DMS153 treated with DMSO at 0.1 percent for 48 hours (cell line): ENCODE measurements at regions not wholly inside any gene's neighbourhood (a gene's known extent, or its start where the extent isn't known, plus 50 kb on each side); places are given as distances from the start of the nearest gene placed in this dataset.

Source experiments
- DNase-seq: peaks from one replicate; lab custom pipeline; 2025; ENCODE audit not compliant: unreplicated experiment; lab: John Stamatoyannopoulos, UW

DNA sequence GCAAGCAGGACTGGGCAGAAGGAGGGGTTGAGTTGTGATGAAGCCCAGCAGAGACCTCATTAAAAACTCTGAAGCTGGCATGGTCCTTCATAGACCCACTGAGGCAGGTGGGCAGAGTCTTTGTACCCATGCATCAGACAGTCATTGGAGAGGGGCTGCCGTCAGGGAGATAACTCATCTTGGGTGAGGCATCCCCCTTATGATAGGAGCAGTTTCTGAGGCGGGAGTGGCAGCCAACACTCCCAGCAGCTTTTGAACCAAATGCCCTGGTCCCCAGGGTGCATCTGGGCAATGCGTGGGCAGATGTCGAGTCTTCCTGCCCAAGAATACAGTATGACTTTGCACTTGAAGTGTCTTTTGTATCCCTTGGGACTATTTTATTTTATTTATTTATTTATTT is 68.1 kb downstream of the HTR5A start:
- DNase-seq: no peak

DNA sequence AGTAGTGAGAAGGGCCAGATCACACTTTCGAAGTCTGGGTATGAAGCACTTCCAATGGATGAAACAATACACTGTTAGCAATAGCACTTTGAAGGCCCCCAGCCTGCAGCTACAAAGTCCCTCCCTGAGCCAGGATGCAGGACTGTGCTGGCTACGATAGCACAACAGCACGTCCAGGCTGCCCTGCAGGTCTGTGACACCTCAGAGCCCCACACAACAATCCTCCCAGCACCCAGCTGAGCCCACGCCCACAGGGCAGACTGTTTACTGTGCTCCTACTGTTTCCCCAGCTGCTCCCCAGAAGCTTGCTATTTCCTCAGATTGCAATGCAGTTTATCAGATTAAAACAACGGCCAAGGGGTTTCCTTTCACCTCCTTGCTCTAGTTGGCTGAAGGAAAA is 71.4 kb downstream of the HTR5A start:
- DNase-seq: no peak

DNA sequence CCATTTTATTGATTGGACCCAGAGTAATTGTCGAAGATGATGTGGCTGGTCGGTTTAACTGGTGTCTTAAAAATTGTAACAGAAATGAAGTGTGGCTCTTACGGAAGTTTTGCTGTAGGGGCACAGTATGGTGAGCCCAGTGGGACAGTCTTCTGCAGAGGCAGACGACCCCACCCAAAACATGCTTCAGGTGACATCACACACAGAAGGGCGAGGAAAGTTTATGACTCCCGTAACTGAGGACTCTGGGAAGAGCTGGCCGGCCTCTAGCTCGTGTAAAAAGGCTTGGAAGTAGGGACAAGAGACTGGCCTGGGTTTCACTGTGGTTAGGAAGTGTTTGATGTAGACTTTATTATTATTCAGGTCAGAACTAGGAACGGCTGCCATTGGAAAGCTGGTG is 73.3 kb downstream of the HTR5A start:
- no peak for DNase-seq

DNA sequence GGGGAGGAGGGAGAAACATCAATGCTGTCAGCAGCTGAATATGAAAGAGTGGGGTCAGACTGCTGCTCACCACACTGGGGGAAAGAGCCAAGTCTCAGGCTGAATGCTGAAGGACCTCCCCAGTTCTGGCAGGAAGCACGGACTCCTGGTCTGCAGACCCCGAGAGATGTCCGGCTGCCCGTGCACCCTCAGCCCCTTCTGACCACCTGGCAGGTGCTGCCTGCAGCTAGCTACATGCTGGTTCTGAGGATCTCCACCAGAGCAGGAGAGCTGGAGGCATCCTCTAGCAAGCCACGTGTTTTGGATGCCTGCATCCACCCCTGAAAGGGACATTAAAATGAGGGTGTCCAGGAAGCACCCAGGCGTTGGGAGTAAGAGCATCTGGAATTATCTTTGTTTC is 74.2 kb downstream of the HTR5A start:
- no peak for DNase-seq

DNA sequence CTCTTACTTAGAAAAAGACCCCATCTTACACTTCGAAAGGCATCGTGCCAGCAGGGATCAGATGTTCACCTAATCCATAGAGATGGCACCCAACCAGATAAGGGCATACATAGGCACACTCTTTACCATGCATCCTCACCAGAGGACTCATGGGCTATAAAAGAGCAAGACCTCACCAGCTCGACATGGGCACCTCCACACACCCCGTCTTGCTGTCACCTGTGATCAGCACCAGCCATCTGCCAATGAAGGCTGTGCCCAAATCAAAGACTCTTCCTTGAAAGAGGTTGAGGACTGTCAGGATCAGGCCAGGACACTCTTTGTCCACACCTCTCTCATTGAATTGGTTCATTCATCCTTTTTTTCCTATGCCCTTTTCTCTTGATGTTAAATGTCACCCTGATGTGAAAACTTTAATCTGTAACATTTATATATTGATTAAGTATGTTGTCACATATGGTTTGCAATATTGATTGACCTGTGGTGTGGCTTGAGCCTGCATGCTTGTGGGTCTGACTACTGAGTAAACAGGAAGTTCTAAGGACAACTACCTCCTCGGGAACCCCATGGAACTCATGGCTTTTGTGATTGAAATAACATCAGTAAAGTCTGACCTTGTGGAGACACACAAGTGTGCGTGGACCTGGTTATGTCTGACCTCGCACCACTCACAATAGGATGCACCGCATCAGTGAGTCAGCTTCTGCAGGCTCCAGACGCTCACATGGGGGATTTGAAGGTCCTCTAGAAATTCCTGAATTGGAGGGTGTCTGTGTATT is 75.5 kb downstream of the HTR5A start:
- DNase-seq: no peak

DNA sequence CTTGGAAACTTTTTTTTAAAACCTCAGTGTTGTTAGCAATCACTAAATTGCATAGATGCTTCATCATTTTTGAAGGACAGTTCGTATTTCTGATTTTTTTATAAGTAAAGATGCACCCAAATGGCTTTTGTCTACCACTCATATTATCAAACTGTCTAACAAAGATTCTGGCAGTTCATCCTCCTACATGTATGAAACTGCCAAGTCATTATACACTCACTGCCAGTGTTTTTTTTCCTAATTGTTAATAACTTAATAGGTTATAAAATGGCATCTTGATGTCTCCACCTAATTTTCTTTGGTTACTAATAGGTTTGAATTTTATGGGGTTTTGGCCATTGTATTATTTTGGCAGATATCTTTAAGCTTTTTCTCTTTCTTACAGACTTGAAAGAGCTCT is 77.0 kb downstream of the HTR5A start:
- DNase-seq: no peak

DNA sequence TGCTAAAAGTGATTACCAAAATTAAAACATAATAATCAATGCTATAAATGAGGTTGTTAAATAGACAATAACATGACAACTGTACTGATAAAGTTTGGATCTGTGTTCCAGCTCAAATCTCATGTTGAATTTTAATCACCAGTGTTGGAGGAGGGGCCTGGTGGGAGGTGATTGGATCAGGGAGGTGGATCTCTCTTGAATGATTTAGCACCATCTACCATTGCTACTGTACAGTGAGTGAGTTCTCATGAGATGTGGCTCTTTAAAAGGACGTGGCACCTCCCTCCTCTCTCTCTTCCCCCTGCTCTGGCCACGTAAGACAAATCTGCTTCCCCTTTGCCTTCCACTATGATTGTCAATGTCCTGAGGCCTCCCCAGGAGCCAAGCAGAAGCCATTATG is 77.5 kb downstream of the HTR5A start:
- DNase-seq: no peak

DNA sequence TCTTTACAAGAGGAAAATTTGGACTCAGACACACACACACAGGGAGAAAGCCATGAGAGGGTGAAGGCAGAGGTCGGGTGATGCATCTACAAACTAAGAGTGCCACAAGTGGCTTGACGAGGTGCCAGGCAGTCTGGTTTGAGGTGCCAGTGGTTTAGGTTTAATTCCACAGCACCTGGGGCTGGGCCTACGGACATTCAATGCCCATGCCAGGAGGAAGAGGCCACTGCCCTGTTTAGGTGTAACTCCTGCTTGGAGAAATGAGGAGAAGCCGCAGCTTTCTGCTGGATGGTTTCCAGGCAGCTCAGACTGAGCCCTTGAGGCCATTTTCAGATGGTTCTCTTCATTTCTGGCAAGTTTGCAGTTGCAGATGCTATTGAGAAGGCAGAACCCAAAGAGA is 83.6 kb downstream of the HTR5A start:
- no peak for DNase-seq

DNA sequence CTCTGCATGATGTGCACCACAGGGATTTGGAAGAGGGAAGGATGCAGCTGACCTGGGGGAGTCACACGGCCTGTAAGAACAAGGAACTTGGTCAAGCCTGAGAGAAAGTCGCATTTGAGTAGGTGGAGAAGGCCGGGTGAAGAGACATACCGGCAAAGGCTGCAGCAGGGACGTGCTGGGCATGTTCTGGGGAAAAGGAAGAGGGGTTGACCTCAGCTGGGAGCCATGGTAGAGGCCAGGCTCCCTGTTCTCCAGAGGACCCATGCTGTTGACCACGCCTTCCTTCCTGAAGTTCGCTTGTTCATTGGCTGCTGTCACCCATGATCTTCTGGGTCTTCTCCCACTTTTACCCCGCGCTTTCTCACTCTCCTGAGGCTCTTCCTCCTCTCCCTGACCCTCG is 84.5 kb downstream of the HTR5A start:
- no peak for DNase-seq

DNA sequence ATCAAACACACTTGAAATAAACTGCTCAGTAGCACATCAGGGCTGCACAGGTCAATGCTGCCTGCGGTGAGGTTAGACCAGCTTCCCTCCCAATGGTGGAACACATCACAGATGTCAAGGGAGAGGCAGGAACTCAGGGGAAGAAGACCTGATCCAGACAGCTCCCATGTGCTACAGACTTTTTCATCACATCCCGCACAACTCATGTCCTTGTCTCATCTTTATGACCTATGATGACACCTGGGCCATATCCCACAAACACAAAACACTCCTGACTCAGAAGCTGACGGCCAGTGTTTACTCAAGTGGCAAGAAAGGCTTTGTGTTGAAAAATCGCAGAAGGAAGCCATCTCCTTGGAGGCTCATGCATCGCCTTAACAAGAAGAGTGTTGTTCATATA is 91.6 kb downstream of the HTR5A start:
- DNase-seq: no peak

DNA sequence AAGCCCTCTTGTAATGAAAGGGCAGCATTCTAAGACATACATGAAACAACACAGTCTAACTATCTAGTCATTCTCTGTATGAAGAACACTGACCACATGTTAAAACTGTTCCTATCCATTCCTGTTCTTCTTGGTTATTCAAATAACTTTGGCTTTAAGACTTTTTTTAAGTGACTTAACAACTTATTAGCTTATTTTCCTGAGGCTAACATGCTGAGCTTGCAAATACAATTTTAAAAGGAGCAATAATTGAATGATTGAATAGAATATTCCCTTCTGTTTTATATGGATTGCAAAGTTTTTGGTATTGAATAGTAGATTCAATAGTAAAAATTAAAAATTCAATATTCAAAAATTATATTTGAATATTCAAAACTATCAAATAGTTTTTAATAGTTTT is 92.3 kb downstream of the HTR5A start:
- no peak for DNase-seq

DNA sequence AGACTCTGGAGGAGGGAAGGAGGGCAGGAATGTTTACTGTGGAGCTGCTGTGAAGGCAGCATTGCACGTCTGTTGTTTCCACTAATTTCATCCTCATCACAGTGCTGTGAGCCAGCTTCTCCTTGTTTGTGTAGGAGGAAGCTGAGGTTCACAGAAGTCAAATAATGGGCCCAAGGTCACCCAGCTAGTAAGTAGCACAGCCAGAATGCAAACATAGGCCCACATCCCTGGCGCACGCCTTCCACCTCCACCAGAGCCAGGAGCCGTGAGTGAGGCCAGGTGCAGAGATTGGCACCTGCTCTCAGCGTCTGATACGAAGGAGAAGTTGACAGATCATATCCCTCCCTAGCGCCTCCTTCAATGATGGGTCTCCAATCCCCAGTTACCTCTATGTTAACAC is 93.6 kb downstream of the HTR5A start:
- DNase-seq: no peak

DNA sequence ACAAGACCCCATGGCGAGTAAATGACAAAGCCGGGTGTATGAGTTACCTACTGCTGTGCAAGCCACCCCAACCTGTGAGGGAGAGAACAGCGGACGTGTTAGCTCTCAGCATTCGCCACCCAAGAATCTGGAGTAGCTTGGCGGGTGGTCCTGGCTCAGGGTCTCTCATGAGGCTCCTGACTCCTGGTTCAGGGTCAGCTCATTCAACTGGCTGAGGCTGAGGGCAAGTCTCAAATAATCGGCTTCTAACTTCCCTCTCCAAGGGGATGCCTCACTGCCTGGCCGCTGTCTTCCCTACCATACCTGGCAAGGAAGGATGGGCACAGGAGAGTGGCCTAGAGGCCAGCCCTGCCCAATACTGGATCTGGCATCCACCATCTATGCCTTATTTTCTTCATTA is 94.2 kb downstream of the HTR5A start:
- DNase-seq: no peak

DNA sequence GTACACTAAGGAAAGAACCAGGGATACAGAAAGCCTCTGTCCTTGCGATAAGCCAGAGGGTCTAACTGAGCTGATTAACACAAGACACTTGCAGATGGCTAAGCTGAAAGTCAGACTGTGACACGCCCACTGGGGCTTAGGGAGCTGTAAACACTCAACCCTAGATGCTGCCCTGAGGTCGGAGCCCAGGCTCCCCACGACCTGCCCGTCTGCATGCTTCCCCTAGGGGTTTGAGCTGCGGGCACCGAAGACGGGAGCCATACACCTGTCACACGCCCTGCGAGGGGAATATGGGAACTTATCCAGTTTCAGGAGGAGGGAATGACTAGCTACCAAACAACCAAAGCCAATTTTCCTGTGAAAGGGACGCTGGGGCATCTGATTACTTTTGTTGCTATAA is 96.0 kb downstream of the HTR5A start:
- DNase-seq: no peak

DNA sequence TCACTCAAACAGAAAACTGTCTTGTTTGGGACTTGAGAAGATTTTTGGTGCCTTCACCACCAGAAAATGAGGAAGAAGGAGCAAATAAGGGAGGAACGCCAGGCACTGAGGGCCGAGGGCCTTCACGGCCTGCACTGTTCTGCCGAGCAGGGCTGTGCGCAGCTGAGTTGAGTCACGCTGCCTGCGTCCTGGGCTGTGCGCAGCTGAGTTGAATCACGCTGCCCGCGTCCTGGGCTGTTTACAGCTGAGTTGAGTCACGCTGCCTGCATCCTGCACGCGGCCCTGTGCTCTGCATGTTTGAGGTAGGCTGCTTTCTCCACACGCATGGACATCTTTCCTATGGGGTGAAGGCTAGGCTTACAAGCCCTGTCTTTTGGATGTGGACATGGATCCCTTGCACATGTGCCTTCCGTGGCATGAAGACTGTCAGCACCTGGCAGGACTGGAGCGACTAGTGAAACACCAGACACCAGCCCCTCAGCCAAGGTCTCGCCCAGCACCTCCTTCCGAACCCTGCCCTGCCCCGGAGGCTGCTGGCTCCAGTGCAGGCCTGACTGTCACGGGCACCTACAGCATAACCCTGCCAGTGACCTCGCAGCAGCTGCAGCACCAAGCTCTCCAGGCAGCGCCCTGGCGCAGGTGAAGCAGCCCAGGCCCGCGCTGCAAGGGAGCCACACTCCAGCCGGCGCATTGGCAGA is 96.7 kb downstream of the HTR5A start:
- DNase-seq: no peak

DNA sequence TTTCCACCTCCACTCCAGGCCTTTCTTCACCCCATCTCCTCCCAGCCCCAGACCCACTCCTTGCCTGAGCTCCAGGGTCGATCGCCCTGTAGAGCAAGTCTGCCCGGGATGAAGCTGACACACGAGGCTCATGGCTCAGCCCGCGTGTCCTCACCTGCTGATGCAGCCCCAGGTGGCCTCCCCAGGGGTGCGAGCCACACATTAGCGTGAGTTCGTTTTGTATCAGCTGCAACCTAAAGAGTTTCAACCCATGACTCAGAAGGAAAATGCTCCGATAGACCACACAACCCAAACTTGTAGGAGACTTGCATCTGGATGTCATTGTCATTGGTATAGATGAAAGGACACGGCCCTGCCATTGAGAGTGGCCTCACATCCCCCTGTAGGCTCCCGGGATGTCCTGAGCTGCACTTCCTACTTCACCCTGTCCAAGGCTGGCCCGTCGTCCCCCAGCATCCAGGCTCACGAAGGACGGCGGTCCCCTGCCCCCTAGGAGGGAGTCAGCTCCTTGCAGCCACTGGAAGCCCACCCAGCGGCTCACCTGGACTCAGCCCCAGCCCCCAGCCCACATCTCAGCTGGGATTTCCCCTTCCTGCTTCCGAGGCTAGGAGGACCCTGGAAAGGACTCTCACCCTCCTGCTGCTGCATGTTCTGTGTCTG is 97.7 kb downstream of the HTR5A start:
- DNase-seq: no peak

DNA sequence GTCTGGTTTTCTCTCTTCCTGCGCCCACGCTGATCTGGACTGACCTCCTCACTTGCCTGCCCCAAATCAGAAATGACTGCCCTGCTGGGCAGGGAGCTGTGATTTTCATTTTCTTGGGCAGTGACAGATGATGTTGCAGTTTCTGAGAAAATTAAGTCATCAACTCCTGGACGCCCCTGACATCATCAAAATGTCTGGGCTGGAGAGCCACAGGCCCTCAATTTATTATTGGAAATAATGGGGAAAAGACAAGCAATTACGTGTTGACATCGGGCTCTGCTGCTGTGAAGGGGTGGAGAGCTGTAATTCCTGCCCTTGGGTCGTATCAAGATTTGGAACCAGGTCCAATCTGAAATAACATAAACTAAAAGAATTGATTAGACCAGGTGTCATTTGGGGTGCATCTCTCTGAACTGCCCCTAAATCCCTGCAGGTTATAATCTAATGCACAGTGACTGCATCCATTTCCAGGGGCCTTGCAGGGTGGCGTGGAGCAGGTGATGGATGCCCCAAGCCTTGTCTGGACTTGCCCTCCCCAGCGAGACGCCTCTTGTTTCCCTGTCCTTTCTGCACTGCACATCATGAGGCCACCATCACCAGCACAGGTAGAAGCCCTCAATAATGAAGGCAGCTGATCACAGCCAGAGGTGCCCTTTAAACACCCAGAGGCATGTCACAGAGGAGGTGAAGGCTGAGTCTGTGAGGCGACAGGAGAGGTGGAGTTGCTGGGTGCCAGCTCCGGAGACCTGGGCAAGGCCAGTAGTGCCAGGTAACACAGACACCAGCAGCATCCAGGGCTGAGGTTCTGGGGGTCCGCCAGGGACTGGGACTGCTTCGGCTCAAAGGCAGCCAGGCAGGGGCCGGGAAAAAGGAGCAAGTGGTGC is 98.7 kb downstream of the HTR5A start:
- no peak for DNase-seq

DNA sequence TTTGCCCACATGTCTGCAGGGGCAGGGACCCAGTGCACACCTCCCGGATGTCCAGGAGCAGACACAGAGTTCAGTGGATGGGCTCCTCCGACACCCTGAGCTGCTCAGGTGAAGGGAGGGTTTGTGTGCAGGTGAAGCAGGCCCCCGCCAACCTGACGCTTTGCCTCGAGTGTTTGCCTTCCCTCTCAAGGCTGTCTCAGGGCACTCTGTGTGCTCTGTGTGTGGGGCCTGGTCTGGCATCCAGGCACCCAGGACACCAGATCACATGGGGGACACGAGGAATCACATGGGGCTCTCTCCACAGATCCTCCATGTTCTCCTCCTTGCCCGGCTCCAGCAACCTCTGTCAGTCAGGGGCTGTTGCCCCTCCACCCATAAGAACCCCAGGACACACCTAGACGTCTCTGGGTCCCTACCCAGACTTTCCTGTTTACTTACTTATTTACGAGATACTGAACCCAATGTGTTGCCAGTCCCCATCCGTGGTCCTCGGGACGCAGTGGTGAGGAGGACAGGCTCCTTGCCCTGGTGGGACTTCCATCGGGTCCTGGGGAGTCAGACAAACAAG is 99.5 kb downstream of the HTR5A start:
- DNase-seq: no peak

DNA sequence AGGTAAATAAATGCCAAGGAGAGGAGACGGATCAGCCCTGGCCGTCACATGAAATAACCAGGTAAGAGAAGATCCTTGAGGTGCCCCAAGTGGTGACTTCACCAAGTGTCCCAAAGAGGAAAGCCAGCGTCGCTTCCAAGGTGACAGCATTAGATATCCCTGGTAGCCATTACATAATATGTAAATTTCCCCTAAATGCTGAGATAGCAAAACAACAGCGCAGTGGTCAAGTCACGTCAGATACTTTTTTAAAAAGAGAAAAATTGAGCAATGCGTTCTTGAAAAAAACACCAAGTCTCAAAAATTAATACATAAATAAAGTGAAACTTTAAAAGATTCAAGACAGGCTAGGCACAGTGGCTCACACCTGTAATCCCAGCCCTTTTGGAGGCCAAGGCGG is 100.2 kb downstream of the HTR5A start:
- DNase-seq: no peak

DNA sequence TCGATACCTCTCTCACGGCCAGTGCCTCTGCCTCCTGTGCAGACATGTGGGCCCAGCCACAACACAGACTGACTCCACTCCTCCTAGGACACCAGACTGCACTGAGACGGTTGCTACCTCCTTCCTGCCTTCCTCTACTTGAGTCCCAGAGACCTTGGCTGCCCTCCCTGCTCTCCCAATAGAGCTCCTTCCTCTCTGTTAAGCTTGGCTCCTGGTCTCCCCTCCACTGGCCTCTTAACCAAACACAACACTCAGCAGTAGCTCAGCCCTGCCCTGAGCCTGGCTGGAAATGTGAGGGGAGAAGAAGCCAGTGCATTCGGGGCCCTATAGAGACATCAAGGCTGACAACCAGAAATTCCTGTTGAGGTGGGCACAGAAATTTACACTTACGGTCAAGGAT is 102.0 kb downstream of the HTR5A start:
- DNase-seq: no peak

DNA sequence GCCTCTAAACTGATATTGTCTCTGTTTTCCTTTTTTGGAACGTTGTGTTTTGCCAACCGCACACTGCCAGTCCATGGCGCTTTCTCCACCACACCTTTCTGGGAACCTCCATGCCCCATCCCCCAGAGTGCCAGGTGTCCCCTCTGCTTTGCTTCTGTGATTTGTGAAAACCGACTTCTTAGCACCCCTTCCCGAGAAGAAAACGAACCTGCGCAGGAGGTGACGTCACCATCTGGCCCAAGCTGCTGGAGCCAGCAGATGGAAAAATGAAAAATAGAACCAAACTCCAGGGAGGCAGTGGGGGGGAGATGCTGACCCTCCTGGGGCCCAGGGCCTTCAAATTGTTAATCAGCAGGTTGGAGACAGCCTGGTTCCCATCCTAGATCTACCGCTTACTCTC is 103.8 kb downstream of the HTR5A start:
- no peak for DNase-seq
